ENCODE measurements at regions not wholly inside any gene's neighbourhood (a gene's known extent, or its start where the extent isn't known, plus 50 kb on each side); places are given as distances from the start of the nearest gene placed in this dataset.
A peak's percentile ranks its signal among the peaks of the same experiment; 100 is the strongest.

DNA sequence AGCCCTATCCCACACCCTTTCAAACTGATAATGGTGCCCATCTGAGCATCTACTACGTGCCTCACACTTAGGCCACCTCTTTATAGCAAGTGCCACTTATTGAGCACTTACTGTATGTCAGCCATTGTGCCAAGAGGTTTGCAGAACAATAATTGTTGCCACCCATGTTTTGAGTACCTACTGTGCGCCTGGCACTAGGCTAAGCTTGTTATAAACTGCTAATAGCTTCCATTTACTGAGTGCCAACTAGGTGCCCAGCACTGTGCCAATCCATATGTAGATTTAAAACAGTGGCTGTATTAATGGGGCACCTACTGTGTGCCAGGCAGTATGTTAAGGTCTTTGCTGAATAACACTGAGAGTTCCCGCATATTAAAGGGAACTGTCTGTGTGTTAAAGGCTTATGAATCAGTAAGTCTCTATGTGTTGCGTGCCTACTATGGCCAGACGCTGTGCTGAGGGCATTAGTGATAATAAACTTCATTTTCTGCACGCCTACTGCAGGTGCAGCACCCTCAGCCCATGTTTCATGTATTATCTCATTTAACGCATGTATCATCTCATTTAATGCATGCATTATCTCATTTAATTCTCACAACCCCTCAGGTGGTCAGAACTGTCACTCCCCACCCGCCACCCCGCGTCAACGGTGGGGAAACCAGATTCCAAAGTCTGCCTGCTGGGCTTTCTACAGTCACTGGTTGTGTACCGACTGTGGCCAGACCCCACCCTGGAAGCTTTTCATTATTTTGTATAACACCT is 105.0 kb downstream of the PTPRS start:
- DNase-seq = no peak

- no peak for DNase-seq
Observed at GRCh38 chr19:5234412-5234811, 106.2 kb downstream of the PTPRS start.

DNA sequence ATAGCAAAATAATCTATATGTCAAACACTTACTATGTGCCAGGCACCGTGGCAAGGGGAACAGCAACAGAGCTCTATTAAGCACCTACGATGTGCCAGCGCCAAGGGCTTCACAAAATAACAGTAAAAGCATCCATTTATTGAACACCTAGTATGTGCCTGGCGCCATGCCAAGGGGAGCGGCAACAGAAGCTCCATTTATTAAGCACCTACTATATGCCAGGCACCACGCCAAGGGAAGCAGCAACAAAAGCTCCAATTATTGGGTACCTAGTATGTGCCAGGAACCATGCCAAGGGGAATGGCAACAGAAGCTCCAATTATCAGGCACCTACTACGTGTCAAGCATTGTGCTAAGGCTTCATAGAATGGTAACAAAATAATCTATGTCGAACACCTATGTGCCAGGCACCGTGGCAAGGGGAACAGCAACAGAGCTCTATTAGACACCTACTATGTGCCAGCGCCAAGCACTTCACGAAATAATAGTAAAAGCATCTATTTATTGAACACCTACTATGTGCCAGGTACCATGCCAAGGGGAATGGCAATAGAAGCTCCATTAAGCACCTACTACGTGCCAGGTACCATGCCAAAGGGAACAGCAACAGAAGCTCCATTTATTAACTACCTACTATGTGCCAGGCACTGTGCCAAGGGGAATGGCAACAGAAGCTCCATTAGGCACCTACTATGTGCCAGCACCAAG is 107.7 kb downstream of the PTPRS start:
- no peak for DNase-seq

DNA sequence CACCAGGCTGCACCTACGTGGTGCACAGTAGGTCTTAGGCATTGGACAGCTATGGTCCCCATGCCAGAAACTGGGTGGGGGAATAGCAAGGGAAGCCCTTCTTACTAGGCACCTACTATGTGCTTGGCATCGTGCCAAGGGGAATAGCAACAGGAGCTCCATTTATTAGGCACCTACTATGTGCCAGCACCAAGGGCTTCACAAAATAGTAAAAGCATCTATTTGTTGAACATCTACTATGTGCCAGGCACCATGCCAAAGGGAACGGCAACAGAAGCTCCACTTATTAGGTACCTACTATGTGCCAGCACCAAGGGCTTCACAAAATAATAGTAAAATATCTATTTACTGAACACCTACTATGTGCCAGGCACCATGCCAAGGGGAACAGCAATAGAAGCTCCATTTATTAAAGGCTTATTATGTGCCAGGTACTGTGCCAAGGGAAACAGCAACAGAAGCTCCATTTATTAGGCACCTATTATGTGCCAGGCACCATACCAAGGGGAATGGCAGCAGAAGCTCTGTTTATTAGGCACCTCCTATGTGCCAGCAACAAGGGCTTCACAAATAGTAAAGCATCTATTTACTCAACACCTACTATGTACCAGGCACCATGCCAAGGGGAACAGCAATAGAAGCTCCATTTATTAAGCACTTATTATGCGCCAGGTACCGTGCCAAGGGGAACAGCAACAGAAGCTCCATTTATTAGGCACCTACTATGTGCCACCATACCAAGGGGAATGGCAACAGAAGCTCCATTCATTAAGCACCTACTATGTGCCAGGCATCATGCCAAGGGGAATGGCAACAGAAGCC is 108.5 kb downstream of the PTPRS start:
- no peak for DNase-seq

DNA sequence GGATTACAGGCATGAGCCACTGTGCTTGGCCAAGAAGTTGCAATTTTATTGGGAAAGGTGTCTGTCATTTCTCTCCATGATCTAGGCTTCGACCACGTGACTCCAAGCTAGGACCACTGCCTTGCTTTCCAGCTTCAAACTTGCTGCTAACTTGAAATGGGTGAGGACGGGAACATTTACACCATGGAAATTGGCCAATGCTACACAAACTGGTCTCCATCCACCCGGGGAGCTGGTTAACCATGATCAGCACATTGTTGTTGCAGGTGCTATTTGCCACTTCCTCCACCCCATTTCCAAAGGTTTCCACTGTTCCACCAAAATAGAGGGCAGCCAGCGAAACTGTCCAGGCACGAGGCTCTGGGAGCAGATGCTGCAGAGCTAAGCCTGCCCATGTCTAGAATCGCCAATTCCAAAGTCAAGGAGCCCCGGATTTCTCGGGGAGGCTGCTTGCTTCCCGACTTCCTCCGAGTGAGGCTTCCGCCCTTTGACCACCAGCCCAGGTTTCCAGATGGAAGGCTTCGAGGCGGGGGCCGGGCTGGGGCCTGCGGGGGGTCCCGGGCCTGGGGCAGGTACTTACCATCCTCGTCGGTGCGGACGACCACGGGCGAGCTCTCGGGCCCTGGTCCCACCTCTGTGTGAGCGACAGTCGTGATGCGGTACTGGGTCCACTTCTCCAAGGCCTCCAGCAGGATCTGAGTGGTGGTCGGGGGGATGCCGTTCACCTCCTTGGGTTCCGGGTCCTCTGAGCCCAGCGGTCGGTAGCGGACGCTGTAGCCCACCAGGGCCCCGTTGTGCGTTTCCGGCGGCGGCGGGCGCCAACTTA is 109.7 kb downstream of the PTPRS start:
- no peak for DNase-seq

GRCh38 chr19:5229778-5230335 is 110.8 kb downstream of the PTPRS start:
- DNase-seq = no peak

DNA sequence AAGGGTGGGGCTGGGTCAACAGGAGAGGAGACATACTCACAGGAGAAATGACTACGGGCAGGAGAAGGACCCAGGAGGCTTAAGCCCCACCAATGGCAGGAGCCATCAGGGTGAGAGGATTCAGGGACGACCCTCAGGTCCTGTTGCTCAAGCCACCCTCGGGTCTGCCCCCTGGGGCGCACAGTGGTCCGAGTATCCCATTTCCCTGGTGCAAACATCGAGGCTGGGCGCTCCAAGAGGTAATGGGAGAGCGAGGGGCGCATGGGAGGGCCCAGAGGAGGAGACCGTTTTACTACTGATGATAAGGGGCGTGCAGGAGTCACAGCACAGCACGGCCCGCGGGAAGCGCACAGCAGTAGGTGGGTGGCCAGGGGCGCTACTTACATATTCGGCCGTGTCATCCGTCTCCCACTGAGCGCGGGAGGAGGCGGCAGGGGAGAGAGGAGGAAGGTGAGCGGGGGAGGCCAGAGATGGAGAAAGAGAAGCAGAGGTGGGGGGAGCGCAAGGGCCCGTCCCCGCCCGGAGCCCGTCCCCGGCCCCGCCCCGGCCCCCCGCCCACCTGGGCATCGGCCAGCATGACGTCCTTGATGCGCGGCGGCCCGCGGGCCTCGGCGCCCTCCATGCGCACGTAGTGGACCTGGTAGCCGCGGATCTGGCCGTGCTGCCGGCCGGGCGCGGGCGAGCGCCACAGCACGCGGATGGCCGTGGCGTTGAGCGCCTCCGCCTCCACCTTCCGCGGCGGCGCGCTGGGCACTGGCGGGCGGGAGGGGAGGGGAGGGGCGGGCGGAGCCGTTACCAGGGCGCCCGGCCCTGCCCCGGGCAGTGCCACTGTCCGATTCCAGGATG is 111.5 kb downstream of the PTPRS start:
- peak; percentile 14 for DNase-seq

GRCh38 chr19:5228490-5228889 is 112.1 kb downstream of the PTPRS start:
- no peak for DNase-seq

GRCh38 chr19:5225486-5226345 is 114.9 kb downstream of the PTPRS start:
- peak; percentile 8 for DNase-seq

GRCh38 chr19:5224480-5224879 is 116.1 kb downstream of the PTPRS start:
- no peak for DNase-seq

DNA sequence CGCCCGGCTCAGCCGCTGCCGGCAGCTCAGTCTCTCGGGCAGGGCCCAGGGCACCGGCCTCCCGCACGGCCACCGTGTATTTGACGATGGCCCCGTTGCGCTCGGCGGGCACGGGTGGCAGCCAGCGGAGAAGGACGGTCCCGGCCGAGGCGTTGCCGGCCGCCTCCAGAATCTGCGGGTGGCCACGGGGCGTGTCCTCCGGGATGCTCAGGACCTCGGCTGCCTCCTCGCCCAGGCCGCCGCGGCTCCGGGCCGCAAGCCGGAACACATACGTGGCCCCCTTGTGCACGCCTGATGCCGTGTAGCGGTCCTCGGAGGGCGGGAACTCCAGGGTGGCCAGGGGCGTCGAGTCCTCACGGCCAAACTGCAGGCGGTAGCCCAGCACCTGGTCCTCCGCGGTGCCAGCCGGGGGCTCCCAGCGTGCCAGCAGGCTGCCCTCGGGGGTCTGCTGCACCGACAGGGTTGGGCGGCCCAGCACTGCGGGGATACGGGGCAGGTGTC is 117.7 kb downstream of the PTPRS start:
- no peak for DNase-seq

GRCh38 chr19:5222178-5222577 is 118.4 kb downstream of the PTPRS start:
- no peak for DNase-seq

- DNase-seq = no peak
Observed at GRCh38 chr19:5220866-5221265, 119.7 kb downstream of the PTPRS start.

- DNase-seq = no peak
Observed at GRCh38 chr19:5220361-5220760, 120.3 kb downstream of the PTPRS start.

DNA sequence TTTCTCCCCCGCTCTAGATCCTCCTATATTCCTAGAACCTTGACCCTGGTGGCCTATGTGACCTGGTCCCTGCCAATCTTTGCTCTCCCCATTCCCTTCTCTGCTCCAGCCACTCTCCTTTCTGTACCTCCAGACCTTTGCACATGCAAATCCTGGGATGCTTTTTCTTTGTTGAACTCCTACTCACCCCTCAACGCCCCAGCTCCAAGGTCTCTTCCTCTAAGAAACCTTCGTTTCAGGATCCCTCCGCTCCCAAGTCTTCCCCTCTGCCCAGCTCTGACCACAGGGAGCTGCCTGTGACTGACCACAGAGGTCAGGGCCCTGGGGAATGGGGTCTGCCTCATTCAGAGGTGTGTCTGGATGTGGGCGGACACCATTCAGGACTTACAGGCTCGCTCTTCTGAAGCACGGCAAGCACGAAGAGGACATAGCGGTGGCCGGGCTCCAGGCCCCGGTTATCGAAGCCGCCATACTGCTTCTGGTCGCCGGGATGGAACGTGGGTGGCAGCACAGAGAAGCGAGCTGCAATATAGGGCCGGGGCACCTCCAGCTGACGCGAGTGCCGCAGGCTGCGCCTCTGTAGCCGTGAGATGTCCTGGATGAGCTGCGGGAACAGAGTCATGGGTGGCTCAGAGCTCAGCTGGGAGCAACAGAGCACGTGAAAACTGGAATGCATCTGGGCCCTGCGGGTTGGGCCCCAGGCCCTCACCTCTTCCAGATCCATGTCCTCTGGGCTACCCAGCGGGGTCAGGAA is 120.9 kb downstream of the PTPRS start:
- DNase-seq = no peak

DNA sequence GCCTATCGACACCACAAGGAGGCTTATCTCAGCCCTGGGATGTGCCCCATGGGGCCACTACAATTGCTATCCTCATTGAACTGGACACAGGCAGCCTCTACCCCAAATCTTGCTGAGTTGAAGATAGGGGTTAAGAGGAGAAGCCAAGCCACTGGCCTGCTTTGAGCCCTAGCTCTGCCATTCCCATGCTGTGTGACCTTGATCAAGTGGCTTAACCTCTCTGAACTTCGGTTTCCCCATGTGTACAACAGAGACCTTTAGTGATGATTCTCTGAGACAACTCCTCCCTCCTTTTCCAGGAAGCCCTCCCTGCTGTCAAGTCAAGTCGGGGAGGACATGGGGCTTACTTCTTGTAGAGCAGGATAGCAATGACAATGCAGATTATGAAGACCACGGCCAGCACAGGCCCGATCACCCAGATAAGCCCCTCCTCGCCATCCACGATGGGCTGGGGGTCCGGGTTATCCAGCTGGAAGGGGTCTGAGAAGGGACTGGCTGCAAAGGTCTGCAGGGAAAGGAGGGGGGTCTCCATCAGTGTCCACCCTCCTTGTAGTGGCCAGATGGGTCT is 121.6 kb downstream of the PTPRS start:
- no peak for DNase-seq

GRCh38 chr19:5218255-5218855 is 122.3 kb downstream of the PTPRS start:
- DNase-seq = no peak

DNA sequence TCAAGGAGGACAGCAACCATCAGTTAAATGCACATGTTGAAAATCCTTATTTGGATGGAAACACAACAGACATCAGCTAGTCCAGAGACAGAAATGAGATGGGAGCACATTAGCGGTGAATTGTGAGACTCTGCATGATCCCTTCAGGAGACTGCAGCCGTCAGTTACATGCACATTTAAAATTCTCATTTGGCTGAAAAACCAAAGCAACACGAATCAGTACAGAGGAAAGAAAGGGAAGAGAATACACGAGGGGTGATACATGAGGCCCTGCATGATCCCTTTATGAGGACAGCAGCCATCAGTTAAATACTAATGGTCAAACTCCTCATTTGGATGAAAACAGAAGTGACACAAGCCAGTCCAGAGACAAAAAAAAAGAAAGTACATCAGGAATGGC is 123.4 kb downstream of the PTPRS start:
- no peak for DNase-seq

Data from NCI-H1092 treated with DMSO at 0.1 percent for 48 hours (cell line).